A549 (cell line): ENCODE measurements at regions not wholly inside any gene's neighbourhood (a gene's known extent, or its start where the extent isn't known, plus 50 kb on each side); places are given as distances from the start of the nearest gene placed in this dataset.

Experiments
- ATAC-seq, 2 experiments: fragments of 200-7000 bp in 1 of 2; fragments of >200 bp in 1 of 2; cut with Nextera tagmentation in 1 of 2; cut with Tn5 transposase in 1 of 2; 3 replicates each; pipeline versions ENCODE4 v1.8.0 to v1.9.1; 2018 to 2020; ENCODE audit warnings: mild to moderate bottlenecking in 1 of 2, moderate library complexity in 1 of 2
- CTCF ChIA-PET: fragments of 300-600 bp; sonication (Branson Sonifier 250); formaldehyde crosslinking; extraction: SDS; loops from one replicate; lab custom pipeline; 2021; ENCODE audit warnings: antibody characterized with exemption, inconsistent platforms; lab: Yijun Ruan, JAX
- POLR2A ChIA-PET: fragments of 350-600 bp; formaldehyde crosslinking; extraction: SDS; loops from one replicate; lab custom pipeline; 2021; ENCODE audit warnings: antibody characterized with exemption, inconsistent platforms; lab: Yijun Ruan, JAX
- DNase-seq, 2 experiments: peaks; one replicate each; pipeline versions ENCODE4 v3.0.0 to v3.0.0-alpha.2; 2011 to 2016; ENCODE audit warnings: low read depth in 1 of 2, low spot score in 1 of 2
- FAIRE-seq: peaks from 2 replicates; lab custom pipeline; 2011; peaks lifted over from hg19 to GRCh38; lab: Jason Lieb, UNC
- H3K27ac ChIP-seq, 2 experiments: fragments of >200 bp; sonication (Bioruptor Twin); formaldehyde crosslinking; 3 replicates each; pipeline ENCODE4 v1.5.1; 2016 to 2017
- H3K4me1 ChIP-seq: fragments of >200 bp; sonication (Bioruptor Twin); formaldehyde crosslinking; 3 replicates; pipeline ENCODE4 v1.6.1; 2016
- H3K4me2 ChIP-seq: fragments of >200 bp; sonication (Bioruptor Twin); formaldehyde crosslinking; 3 replicates; pipeline ENCODE4 v1.6.1; 2016
- H3K4me3 ChIP-seq: fragments of >200 bp; sonication (Bioruptor Twin); formaldehyde crosslinking; 3 replicates; pipeline ENCODE4 v1.5.1; 2016
- H3K9me3 ChIP-seq: fragments of >200 bp; sonication (Bioruptor Twin); formaldehyde crosslinking; 3 replicates; pipeline ENCODE4 v1.6.1; 2016
- CBX8 ChIP-seq: fragments of 200-600 bp; sonication (generic); IDR thresholded peaks from 2 replicates; pipeline ENCODE4 v1.6.1; 2016
- CHD4 ChIP-seq: fragments of 200-600 bp; sonication (generic); IDR thresholded peaks from 2 replicates; pipeline ENCODE4 v1.6.1; 2016; ENCODE audit warnings: antibody characterized with exemption, mild to moderate bottlenecking, borderline replicate concordance
- EHF ChIP-seq: fragments of 250-450 bp; sonication (Bioruptor Pico); IDR thresholded peaks from 2 replicates; pipeline ENCODE4 v1.5.0; 2020; ENCODE audit warnings: mild to moderate bottlenecking
- EHMT2 ChIP-seq: fragments of 200-600 bp; sonication (generic); IDR thresholded peaks from 2 replicates; pipeline ENCODE4 v1.6.1; 2016; ENCODE audit warnings: antibody characterized with exemption, low read depth, mild to moderate bottlenecking, moderate library complexity
- FOSL2 ChIP-seq, 2 experiments: fragments of 450-650 bp in 1 of 2; fragments of >200 bp in 1 of 2; sonication (Bioruptor Twin) in 1 of 2; formaldehyde crosslinking; IDR thresholded peaks; 2 replicates each; pipeline versions ENCODE4 v1.5.0 to v1.6.1; 2016 to 2020; ENCODE audit warnings: mild to moderate bottlenecking in 1 of 2, moderate library complexity in 1 of 2
- HDAC2 ChIP-seq: fragments of 200-600 bp; sonication (generic); IDR thresholded peaks from 2 replicates; pipeline ENCODE4 v1.6.1; 2016
- HEYL ChIP-seq: fragments of 250-450 bp; sonication (Bioruptor Pico); IDR thresholded peaks from 2 replicates; pipeline ENCODE4 v1.8.0; 2021; ENCODE audit warnings: mild to moderate bottlenecking, moderate library complexity
- MAFK ChIP-seq: fragments of 450-650 bp; IDR thresholded peaks from 2 replicates; pipeline ENCODE4 v1.6.1; 2014; ENCODE audit not compliant: partially characterized antibody
- MYC ChIP-seq: IDR thresholded peaks from 2 replicates; pipeline ENCODE4 v1.6.1; 2012; ENCODE audit warnings: mild to moderate bottlenecking, inconsistent platforms, low read length, improper control_type of control experiment, borderline replicate concordance
- NFE2L2 ChIP-seq: fragments of 150-350 bp; conservative IDR thresholded peaks from 2 replicates; pipeline ENCODE4 v1.6.1; 2014; ENCODE audit warnings: low read length
- NPAS2 ChIP-seq: fragments of 250-450 bp; sonication (Bioruptor Pico); IDR thresholded peaks from 2 replicates; pipeline ENCODE4 v1.8.0; 2022; ENCODE audit warnings: mild to moderate bottlenecking, moderate library complexity, borderline replicate concordance
- PBX3 ChIP-seq: IDR thresholded peaks from 2 replicates; pipeline ENCODE4 v1.6.1; 2012
- PHF8 ChIP-seq: fragments of 200-600 bp; sonication (generic); IDR thresholded peaks from 2 replicates; pipeline ENCODE4 v1.6.1; 2016; ENCODE audit warnings: low read depth, mild to moderate bottlenecking, antibody characterized with exemption, moderate library complexity, borderline replicate concordance
- RARB ChIP-seq: fragments of 250-450 bp; sonication (Bioruptor Pico); IDR thresholded peaks from 2 replicates; pipeline ENCODE4 v1.8.0; 2021; ENCODE audit warnings: mild to moderate bottlenecking, moderate library complexity
- RNF2 ChIP-seq: fragments of 200-600 bp; sonication (generic); IDR thresholded peaks from 2 replicates; pipeline ENCODE4 v1.6.1; 2016; ENCODE audit warnings: low read depth, mild to moderate bottlenecking, antibody characterized with exemption, moderate library complexity, borderline replicate concordance
- SMC3 ChIP-seq: fragments of >200 bp; sonication (Bioruptor Twin); formaldehyde crosslinking; IDR thresholded peaks from 3 replicates; pipeline ENCODE4 v1.6.1; 2018; ENCODE audit warnings: inconsistent platforms
- TFCP2L1 ChIP-seq: fragments of 250-450 bp; sonication (Bioruptor Pico); IDR thresholded peaks from 2 replicates; pipeline ENCODE4 v1.5.0; 2021; ENCODE audit warnings: mild to moderate bottlenecking
- ZC3H11A ChIP-seq: fragments of 450-650 bp; IDR thresholded peaks from 2 replicates; pipeline ENCODE4 v1.6.1; 2014; ENCODE audit warnings: antibody characterized with exemption, mild to moderate bottlenecking
- ZFP36 ChIP-seq: fragments of 450-650 bp; IDR thresholded peaks from 2 replicates; pipeline ENCODE4 v1.6.1; 2014; ENCODE audit warnings: borderline replicate concordance; ENCODE audit not compliant: partially characterized antibody
- WGBS: methylation state at CpG from one replicate; pipeline ENCODE4 v1.1.6; 2017; ENCODE audit errors: missing lambda C conversion rate; 5-methylcytosine and 5-hydroxymethylcytosine counted together

- Histone ChIP-seq H3K4me2 (no peak overlapping the region), H3K9me3 (no peaks in the 10 kb centered on the region), H3K4me3 (no peak overlapping the region), H3K27ac (no peak overlapping the region), H3K4me1 (peaks cover 12% of the 10 kb centered on the region; the same call in 2 of the 3 replicates)
- CTCF ChIA-PET = no interaction called here
- TF ChIP-seq CHD4 (no peak), PHF8 (no peak), NPAS2 (CRISPR knock-in tag) (no peak), EHMT2 (no peak), SMC3 (no peak), FOSL2 (IDR thresholded peaks at IDR 0.05) (no peak), FOSL2 (CRISPR knock-in tag; IDR thresholded peaks at IDR 0.05) (no peak), EHF (CRISPR knock-in tag) (no peak), ZC3H11A (no peak), MYC (no peak), PBX3 (no peak), RNF2 (no peak), RARB (CRISPR knock-in tag) (no peak), NFE2L2 (no peak), HEYL (CRISPR knock-in tag) (no peak)
- 91% methylated on average over 2 of the region's 2 CpGs for WGBS
- FAIRE-seq = no peak
- POLR2A ChIA-PET = interaction anchor here (1.1 kb wide), 1 partner anchor 22 kb away, joined by 3 read pairs; no protein-coding TSS in a partner anchor
- no peak for ATAC-seq
- no peak for DNase-seq
Measured at GRCh38 chr1:94736073-94736472, 84.1 kb upstream of the SLC44A3 start.

GRCh38 chr1:94734963-94735901 is 84.9 kb upstream of the SLC44A3 start:
- CTCF ChIA-PET = no interaction called here
- FAIRE-seq = no peak

GRCh38 chr1:94731891-94732290 is 88.3 kb upstream of the SLC44A3 start:
- FAIRE-seq (no peak), DNase-seq (no peak), ATAC-seq (no peak)
- WGBS = 26% methylated on average over 1 of the region's 1 CpG
- H3K9me3 ChIP-seq = no peaks in the 10 kb centered on the region
- ChIA-PET POLR2A (no interaction called here), CTCF (interaction anchor here (0.6 to 1.8 kb wide), 2 partner anchors 13 to 62 kb away, joined by 4 read pairs; no protein-coding TSS in a partner anchor)
- peaks cover 27% of the 10 kb centered on the region for H3K4me1 ChIP-seq
- H3K4me2 ChIP-seq = no peak overlapping the region
- no peak for TF ChIP-seq HDAC2
- no peak overlapping the region for H3K27ac ChIP-seq
- no peak overlapping the region for H3K4me3 ChIP-seq

More at GRCh38 chr1:94734963-94735901, 84.9 kb upstream of the SLC44A3 start:
- no peak for TF ChIP-seq TFCP2L1 (CRISPR knock-in tag)
- peak; percentile 79 for TF ChIP-seq MAFK
- TF ChIP-seq ZFP36 = no peak
- no peak for TF ChIP-seq CBX8
- TF ChIP-seq, all 56 proteins: peak for 1
- Histone ChIP-seq H3K27ac (no peak overlapping the region), H3K9me3 (no peaks in the 10 kb centered on the region), H3K4me1 (peaks cover 12% of the 10 kb centered on the region; the same call in 2 of the 3 replicates), H3K4me3 (no peak overlapping the region), H3K4me2 (no peak overlapping the region)
- no peak for ATAC-seq
- POLR2A ChIA-PET = interaction anchor here (1.1 kb wide), 1 partner anchor 22 kb away, joined by 3 read pairs; no protein-coding TSS in a partner anchor
- WGBS = 85% methylated on average over 20 of the region's 20 CpGs
- no peak for DNase-seq
